IMR-90 (cell line): ENCODE measurements at regions not wholly inside any gene's neighbourhood (a gene's known extent, or its start where the extent isn't known, plus 50 kb on each side); places are given as distances from the start of the nearest gene placed in this dataset.

Experiments used
- ATAC-seq: fragments of 200-7000 bp; cut with Tn5 transposase; 2 replicates; pipeline ENCODE4 v1.9.1; 2020; ENCODE audit warnings: low read depth, mild to moderate bottlenecking, moderate library complexity
- BruUV-seq: library from RNA; stranded (reverse); fragments of 400-500 nt; replicated peaks from 2 replicates; lab custom pipeline; 2021; lab: Mats Ljungman, UMichigan
- CTCF ChIA-PET: fragments of 300-600 bp; formaldehyde crosslinking; extraction: SDS; loops from one replicate; lab custom pipeline; 2021; ENCODE audit warnings: antibody characterized with exemption; lab: Yijun Ruan, JAX
- POLR2A ChIA-PET: fragments of 300-600 bp; sonication (Branson Sonifier 250); formaldehyde crosslinking; loops from one replicate; lab custom pipeline; 2022; ENCODE audit warnings: antibody characterized with exemption; ENCODE audit not compliant: unreplicated experiment; lab: Charles Lee
- DNase-seq: peaks from one replicate; pipeline ENCODE4 v3.0.0; 2013
- H2AFZ ChIP-seq: replicated peaks from 2 replicates; pipeline ENCODE3; 2013; ENCODE audit warnings: low read length, mild to moderate bottlenecking; ENCODE audit not compliant: poor library complexity
- H2AK5ac ChIP-seq: 2 replicates; pipeline ENCODE4 v1.6.1; 2013; ENCODE audit warnings: low read depth, low read length, inconsistent platforms
- H2AK9ac ChIP-seq: replicated peaks from 2 replicates; pipeline ENCODE3; 2013; ENCODE audit warnings: mild to moderate bottlenecking, low read depth, low read length, moderate library complexity; ENCODE audit not compliant: poor library complexity
- H2BK120ac ChIP-seq: 2 replicates; pipeline ENCODE4 v1.6.1; 2013; ENCODE audit warnings: low read depth, low read length, inconsistent platforms
- H2BK15ac ChIP-seq: 3 replicates; pipeline ENCODE4 v1.6.1; 2013; ENCODE audit warnings: low read depth, low read length, inconsistent platforms
- H2BK20ac ChIP-seq: 2 replicates; pipeline ENCODE4 v1.6.1; 2013; ENCODE audit warnings: low read depth, mild to moderate bottlenecking, inconsistent platforms, low read length, moderate library complexity
- H2BK5ac ChIP-seq: 2 replicates; pipeline ENCODE4 v1.6.1; 2013; ENCODE audit warnings: mild to moderate bottlenecking, low read depth, low read length, inconsistent platforms; ENCODE audit not compliant: poor library complexity, severe bottlenecking
- H3K14ac ChIP-seq: replicated peaks from 2 replicates; pipeline ENCODE4 v1.6.1; 2013; ENCODE audit warnings: low read depth, low read length, inconsistent platforms
- H3K18ac ChIP-seq: 2 replicates; pipeline ENCODE4 v1.6.1; 2013; ENCODE audit warnings: low read depth, low read length, control low read depth
- H3K23ac ChIP-seq: 2 replicates; pipeline ENCODE4 v1.6.1; 2013; ENCODE audit warnings: low read depth, low read length, inconsistent platforms
- H3K27ac ChIP-seq: 2 replicates; pipeline ENCODE4 v1.5.1; 2013; ENCODE audit warnings: mild to moderate bottlenecking, control low read depth, low read length; ENCODE audit not compliant: insufficient read depth
- H3K27me3 ChIP-seq: 2 replicates; pipeline ENCODE4 v1.6.1; 2013; ENCODE audit warnings: low read length; ENCODE audit not compliant: control insufficient read depth, insufficient read depth
- H3K36me3 ChIP-seq: 2 replicates; pipeline ENCODE4 v1.6.1; 2013; ENCODE audit warnings: low read length, mixed read lengths; ENCODE audit not compliant: control insufficient read depth, insufficient read depth
- H3K4ac ChIP-seq: 2 replicates; pipeline ENCODE4 v1.6.1; 2013; ENCODE audit warnings: low read depth, low read length, inconsistent platforms
- H3K4me1 ChIP-seq: 2 replicates; pipeline ENCODE4 v1.6.1; 2013; ENCODE audit warnings: low read length, mixed read lengths; ENCODE audit not compliant: control insufficient read depth, insufficient read depth
- H3K4me2 ChIP-seq: 2 replicates; pipeline ENCODE4 v1.6.1; 2013; ENCODE audit warnings: low read depth, mild to moderate bottlenecking, control low read depth, low read length, moderate library complexity
- H3K4me3 ChIP-seq: 2 replicates; pipeline ENCODE4 v1.5.1; 2013; ENCODE audit warnings: low read depth, mild to moderate bottlenecking, control low read depth, low read length, moderate library complexity; ENCODE audit not compliant: insufficient read depth
- H3K56ac ChIP-seq: 2 replicates; pipeline ENCODE4 v1.6.1; 2013; ENCODE audit warnings: low read length, inconsistent platforms; ENCODE audit not compliant: insufficient read depth; ENCODE audit errors: extremely low read depth
- H3K79me1 ChIP-seq, 2 experiments: 2 replicates each; pipeline ENCODE4 v1.6.1; 2013; ENCODE audit warnings: low read length in 2 of 2, inconsistent platforms in 1 of 2, low read depth in 1 of 2
- H3K9ac ChIP-seq: 2 replicates; pipeline ENCODE4 v1.6.1; 2013; ENCODE audit warnings: low read depth, low read length, control low read depth
- H3K9me1 ChIP-seq: 2 replicates; pipeline ENCODE4 v1.6.1; 2013; ENCODE audit warnings: low read length, inconsistent platforms; ENCODE audit not compliant: insufficient read depth
- H3K9me3 ChIP-seq: 2 replicates; pipeline ENCODE4 v1.6.1; 2013; ENCODE audit warnings: low read length; ENCODE audit not compliant: control insufficient read depth, insufficient read depth
- H4K20me1 ChIP-seq: 2 replicates; pipeline ENCODE4 v1.6.1; 2013; ENCODE audit warnings: low read length, inconsistent platforms; ENCODE audit not compliant: insufficient read depth
- H4K5ac ChIP-seq: 2 replicates; pipeline ENCODE4 v1.6.1; 2013; ENCODE audit warnings: mild to moderate bottlenecking, low read depth, low read length, control low read depth
- H4K8ac ChIP-seq, 2 experiments: 2 replicates each; pipeline ENCODE4 v1.6.1; 2013; ENCODE audit warnings: low read depth in 2 of 2, low read length in 2 of 2, control low read depth in 1 of 2, inconsistent platforms in 1 of 2
- H4K91ac ChIP-seq: 2 replicates; pipeline ENCODE4 v1.6.1; 2013; ENCODE audit warnings: low read depth, low read length, inconsistent platforms; ENCODE audit not compliant: insufficient read depth
- FOS ChIP-seq: fragments of 150-350 bp; IDR thresholded peaks from 2 replicates; pipeline ENCODE4 v1.6.1; 2016; ENCODE audit warnings: low read depth, low read length
- RCOR1 ChIP-seq: IDR thresholded peaks from 2 replicates; pipeline ENCODE4 v1.6.1; 2012; ENCODE audit warnings: mild to moderate bottlenecking, low read length, improper control_type of control experiment; ENCODE audit not compliant: insufficient replicate concordance
- RFX5 ChIP-seq: IDR thresholded peaks from 2 replicates; pipeline ENCODE4 v1.8.0; 2012; ENCODE audit warnings: low read depth, mild to moderate bottlenecking, low read length, moderate library complexity
- WGBS, 2 experiments: methylation state at CpG; one replicate each; pipeline versions ENCODE4 v1.1.5 to v1.1.7; 2013; ENCODE audit warnings: missing lambda C conversion rate in 2 of 2; ENCODE audit not compliant: insufficient read length in 1 of 2; ENCODE audit errors: extremely low coverage in 2 of 2; 5-methylcytosine and 5-hydroxymethylcytosine counted together
- dilution Hi-C: fragments of 300-500 bp; cut with HindIII; formaldehyde crosslinking; loops from one replicate; pipeline ENCODE4 v1.14.3; 2018; ENCODE audit warnings: low sequenced_read_pairs; ENCODE audit not compliant: unreplicated experiment
- in situ Hi-C: fragments of 300-500 bp; cut with MboI; formaldehyde crosslinking; loops from 3 replicates; pipeline ENCODE4 v1.14.3; 2019; ENCODE audit warnings: low sequenced_read_pairs, inconsistent platforms, mixed read lengths
- intact Hi-C: fragments of 100-400 bp; cut with micrococcal nuclease; formaldehyde crosslinking; loops from 2 replicates; pipeline ENCODE4 v1.10.0; 2022

GRCh38 chr2:129014432-129014831 is 695.8 kb upstream of the HS6ST1 start:
- Histone ChIP-seq H4K8ac (no peak overlapping the region), H4K91ac (no peak overlapping the region), H3K9me1 (no peaks in the 10 kb centered on the region), H3K4me1 (no peaks in the 10 kb centered on the region), H3K4ac (no peak overlapping the region), H3K56ac (no peak overlapping the region), H3K27ac (no peak overlapping the region), H4K20me1 (no peaks in the 10 kb centered on the region), H3K9ac (no peak overlapping the region), H3K4me3 (no peak overlapping the region), H2AK5ac (no peak overlapping the region), H3K18ac (no peak overlapping the region), H3K36me3 (no peaks in the 10 kb centered on the region), H2BK5ac (no peak overlapping the region), H3K27me3 (no peaks in the 10 kb centered on the region), H2BK20ac (no peak overlapping the region), H3K79me1 (no peaks in the 10 kb centered on the region), H2BK15ac (no peak overlapping the region), H3K4me2 (no peak overlapping the region), H2AK9ac (no peak overlapping the region), H3K9me3 (peaks cover 16% of the 10 kb centered on the region), H3K14ac (no peak overlapping the region), H3K23ac (no peak overlapping the region), H4K5ac (no peak overlapping the region), H2BK120ac (no peak overlapping the region), H2AFZ (no peak overlapping the region)
- in situ Hi-C loops, result no loop called here
- intact Hi-C loops, result no loop called here
- no peak for ATAC-seq
- CTCF ChIA-PET, result no interaction called here
- TF ChIP-seq FOS (no peak), RFX5 (no peak), RCOR1 (no peak)
- BruUV-seq, result no TSS peak
- POLR2A ChIA-PET, result no interaction called here
- 42% methylated on average over 1 of the region's 2 CpGs; no CpG with 5 or more reads in 1 of the 2 experiments for WGBS, 2 experiments
- dilution Hi-C loops, result no loop called here
- DNase-seq, result no peak
